Activated CD8-positive, alpha-beta memory T cell treated with anti-CD3 and anti-CD28 coated beads, Interleukin-2, amount 50 U/mL, for 24 hours (primary cell): ENCODE measurements at regions not wholly inside any gene's neighbourhood (a gene's known extent, or its start where the extent isn't known, plus 50 kb on each side); places are given as distances from the start of the nearest gene placed in this dataset.

Source experiments
- DNase-seq: peaks from one replicate; pipeline ENCODE4 v3.0.0-alpha.2; 2020; ENCODE audit errors: extremely low read depth

- DNase-seq: no peak
Measured at GRCh38 chr18:47342566-47342965, 91.1 kb upstream of the SKOR2 start.

DNA sequence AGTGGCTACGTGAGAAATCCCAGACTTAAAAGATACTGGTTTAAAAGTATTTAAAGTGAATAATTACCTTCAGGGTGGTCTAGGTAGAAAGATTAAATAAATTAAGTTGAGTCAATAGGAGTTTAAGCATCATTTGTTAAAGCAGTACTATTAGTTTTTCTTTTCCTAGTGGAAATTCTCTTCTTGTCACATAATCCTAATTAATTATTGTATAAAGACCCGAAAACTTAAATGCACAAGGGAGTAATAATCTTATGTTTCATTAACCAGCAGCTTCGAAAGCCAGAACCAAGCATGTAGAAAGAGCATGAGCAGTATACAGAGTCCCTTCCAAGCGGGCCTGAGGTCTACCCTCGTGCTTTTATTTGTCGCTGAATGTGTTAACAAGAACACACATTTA lies 90.2 kb upstream of the SKOR2 start:
- DNase-seq: no peak

DNA sequence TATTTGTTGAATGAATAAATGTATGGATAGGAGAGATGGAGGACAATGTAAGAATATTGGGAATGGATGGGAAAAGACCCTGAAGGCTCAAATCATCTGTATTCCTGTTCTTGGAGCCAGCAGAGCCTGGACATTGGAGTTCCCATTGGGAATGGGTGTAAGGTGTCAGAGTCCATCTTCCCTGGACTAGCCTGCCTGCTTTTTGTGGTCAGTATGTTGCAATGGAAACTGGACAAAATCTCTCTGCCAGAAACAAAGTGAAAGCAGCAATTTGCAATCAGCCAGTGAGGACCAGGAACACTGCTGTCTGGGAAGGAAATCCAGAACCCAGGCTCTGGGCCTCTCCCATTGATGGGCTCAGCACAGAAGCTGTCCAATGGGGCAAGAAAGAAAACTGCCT lies 83.5 kb upstream of the SKOR2 start:
- no peak for DNase-seq

DNA sequence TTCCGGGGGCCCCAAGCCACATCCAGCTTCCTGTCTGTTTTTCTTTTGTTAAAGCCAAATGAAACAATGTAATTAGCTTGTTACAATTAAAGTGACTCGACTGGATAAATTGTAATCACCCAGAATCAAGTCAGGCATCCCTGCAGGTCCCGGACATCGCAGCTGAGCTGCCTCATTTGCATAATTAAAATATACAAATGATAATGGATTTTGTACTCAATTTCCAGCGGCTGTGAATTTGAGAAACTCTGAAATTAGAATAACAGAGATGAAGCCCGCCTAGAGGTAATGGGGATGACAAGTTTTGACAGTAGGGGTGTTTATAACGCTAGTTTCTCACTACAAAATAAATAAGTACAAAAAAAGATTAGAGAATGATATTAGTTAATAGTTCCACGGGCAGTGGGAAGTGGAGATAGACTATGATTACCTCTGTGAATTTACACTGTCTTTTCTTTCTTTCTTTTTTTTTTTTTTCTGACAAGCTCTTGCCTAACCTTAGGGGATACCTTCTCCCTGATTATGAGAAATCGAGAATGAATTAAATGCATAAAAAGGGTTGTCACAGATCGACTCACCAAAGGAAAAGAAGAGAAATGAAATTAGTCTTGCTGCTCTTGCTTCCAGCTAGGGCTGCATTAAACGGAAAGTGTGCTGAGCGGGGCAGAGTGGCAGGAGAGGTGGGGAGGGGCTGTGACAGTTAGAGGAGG lies 82.6 kb upstream of the SKOR2 start:
- no peak for DNase-seq

- no peak for DNase-seq
Measured at GRCh38 chr18:47331641-47332040, 80.2 kb upstream of the SKOR2 start.

GRCh38 chr18:47331026-47331425 lies 79.6 kb upstream of the SKOR2 start:
- DNase-seq: no peak

- DNase-seq: no peak
Measured at GRCh38 chr18:47323158-47323557, 71.7 kb upstream of the SKOR2 start.

DNA sequence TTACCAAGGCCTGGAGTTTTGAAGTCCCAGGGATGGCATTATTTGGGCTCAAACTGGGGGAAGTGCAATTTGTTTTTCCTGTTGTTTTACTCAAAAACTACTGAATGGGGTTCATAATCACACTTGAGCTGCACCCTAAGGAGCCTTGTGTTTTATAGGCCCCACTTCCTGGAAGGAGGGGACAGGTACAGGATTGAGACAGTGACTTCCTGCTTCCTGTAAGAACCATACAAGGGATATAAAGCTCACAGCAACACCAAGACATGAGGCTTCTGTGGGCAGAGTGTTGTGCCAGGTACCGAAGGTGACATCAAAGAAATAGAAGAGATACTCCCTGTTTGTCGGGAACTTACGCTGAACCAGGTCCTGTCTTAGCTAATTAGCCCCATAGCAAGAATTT lies 70.4 kb upstream of the SKOR2 start:
- no peak for DNase-seq

- no peak for DNase-seq
Measured at GRCh38 chr18:47317824-47318508, 66.5 kb upstream of the SKOR2 start.

- no peak for DNase-seq
Measured at GRCh38 chr18:47316924-47317323, 65.5 kb upstream of the SKOR2 start.

GRCh38 chr18:47313901-47314300 lies 62.4 kb upstream of the SKOR2 start:
- DNase-seq: no peak

- DNase-seq: no peak
Measured at GRCh38 chr18:47311585-47311984, 60.1 kb upstream of the SKOR2 start.
